ENCODE measurements at regions not wholly inside any gene's neighbourhood (a gene's known extent, or its start where the extent isn't known, plus 50 kb on each side); places are given as distances from the start of the nearest gene placed in this dataset.

GRCh38 chr3:184659797-184660301 lies 52.0 kb downstream of the MAGEF1 start:
- DNase-seq = no peak

- no peak for DNase-seq
These were observed 53.5 kb downstream of the MAGEF1 start for GRCh38 chr3:184658223-184658928.

GRCh38 chr3:184656829-184657681 lies 54.8 kb downstream of the MAGEF1 start:
- DNase-seq = no peak

DNA sequence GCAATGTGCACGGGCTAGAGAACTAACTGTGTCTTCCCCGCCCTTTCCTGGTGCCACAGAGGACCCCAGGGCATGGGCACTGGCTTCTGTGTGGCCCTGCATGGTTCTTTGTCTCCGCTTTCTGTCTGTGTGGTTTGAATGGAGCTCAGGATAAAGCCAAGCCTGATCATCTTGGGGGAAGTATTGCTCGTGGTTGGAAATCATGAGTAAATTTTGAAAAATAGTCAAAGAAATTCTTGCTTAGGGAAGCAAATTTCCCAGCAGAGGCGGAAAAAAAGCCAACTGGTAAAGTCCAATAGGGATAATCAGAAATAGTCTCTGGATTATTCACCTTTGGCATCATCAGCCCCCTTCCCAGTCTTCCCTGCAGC lies 55.4 kb downstream of the MAGEF1 start:
- no peak for DNase-seq

- no peak for DNase-seq
These were observed 56.3 kb downstream of the MAGEF1 start for GRCh38 chr3:184655597-184655996.

DNA sequence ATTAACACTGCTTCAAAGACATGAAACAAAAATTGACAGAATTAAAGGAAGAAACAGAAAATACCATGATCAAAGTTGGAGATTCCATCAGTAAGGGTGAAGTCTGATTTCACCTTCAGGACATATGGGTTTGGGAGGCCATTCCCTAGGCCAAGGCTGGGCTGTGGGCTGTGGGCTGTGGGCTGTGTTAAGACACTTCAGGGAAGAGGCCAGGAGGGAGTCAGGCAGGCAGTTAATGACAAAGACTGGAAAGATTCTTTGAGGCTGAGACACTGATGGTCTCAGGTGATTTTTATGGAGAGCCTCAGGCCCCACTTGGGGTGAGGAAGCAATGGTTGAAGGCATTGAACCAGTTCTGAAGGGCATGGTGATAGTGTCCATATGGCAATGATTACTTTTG lies 57.5 kb downstream of the MAGEF1 start:
- DNase-seq = no peak

- no peak for DNase-seq
These were observed 59.4 kb downstream of the MAGEF1 start for GRCh38 chr3:184652465-184652864.

DNA sequence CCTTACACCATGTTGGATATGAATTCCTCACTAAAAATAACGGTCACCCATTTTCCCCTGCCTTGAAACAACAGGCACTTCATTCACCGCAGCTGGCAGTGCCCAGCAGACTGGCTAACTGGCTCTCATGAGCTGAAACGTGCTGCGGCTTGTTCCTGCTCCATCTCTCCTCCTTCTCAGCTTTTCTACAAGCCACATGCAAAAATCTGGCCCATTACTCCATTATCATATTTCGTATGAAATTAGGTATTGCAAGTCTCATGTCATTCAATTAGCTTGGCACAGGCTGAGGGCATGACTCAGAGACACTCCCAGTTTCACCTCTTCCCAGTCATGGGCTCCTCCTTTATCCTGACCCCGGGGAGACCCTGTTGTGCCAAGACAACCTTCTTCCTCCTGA lies 60.0 kb downstream of the MAGEF1 start:
- DNase-seq = no peak

DNA sequence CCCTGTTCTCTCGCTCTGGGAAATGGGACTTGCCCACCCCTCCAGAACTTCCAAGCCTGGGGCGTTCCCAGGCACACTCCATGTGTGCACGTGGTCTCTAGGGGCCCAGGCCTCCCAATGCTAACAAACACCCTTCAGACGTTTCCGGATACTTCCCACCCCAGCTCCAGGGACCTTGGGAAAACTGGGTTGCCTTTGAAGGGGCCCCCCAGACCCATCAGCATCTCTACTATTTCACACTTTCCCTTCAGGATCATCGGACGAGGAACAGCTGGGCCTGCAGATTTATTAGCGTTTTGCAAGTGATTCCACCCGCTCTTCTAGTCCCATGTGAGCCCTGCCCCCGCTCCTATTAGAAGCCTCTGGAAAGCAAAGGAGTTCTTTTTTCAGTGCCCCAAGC lies 63.2 kb downstream of the MAGEF1 start:
- no peak for DNase-seq

GRCh38 chr3:184647405-184647936 lies 64.4 kb downstream of the MAGEF1 start:
- DNase-seq = no peak

DNA sequence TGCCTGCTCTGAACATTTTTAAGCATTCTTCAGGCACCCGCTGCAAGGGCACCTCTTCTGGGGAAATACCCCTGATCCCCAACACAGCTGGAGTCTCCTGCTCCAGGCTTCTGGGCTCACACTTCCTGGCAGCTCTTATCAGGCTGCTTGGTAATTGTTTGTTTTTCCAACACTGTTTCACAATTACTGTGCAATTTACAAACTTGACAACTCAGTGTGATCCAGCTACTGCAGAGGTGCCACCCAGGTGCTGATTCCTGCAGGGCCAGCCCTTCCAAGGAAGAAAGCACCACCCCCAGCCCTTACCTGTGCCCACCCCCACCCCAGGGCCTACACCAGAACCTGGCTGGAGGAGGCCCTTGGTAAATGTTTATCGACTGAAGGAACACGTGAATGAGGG lies 66.5 kb downstream of the MAGEF1 start:
- DNase-seq = no peak

- no peak for DNase-seq
These were observed 68.4 kb downstream of the MAGEF1 start for GRCh38 chr3:184643442-184643841.

GRCh38 chr3:184642631-184643285 lies 69.1 kb downstream of the MAGEF1 start:
- no peak for DNase-seq

DNA sequence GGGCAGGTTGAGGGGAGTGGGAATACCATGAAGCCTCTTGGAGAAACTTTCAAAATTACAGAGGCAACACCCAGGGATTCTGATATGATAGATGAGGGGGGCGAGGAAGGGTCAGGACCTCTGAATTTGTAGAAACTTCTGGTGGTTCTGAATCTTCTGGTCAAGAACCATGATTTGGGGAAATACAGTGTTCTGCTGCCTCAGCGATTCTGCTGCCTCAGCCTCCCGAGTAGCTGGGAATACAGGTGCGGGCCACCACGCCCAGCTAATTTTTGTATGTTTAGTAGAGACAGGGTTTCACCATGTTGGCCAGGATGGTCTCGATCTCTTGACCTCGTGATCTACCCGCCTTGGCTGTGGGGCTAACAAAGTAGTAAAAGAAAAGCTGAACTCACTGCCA lies 70.4 kb downstream of the MAGEF1 start:
- DNase-seq = no peak

DNA sequence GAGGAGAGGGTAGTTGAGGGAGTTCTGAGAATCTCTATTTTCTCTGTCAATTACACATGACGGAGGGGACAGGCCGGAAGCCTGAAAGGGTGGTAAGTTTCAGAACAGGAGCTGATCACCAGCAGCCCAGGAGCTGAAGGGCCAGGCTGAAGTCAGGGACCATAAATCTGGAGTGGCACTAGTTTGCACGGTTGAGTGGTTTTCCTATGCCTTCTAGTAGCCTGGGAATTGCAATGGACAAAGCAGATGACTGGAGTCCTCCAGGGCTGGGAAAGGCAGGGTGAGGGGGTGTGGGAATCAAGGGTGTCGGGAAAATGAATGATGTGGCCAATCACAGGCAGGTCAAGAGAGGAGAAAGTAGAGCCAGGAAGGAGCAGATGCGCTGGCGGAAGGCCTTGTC lies 72.5 kb downstream of the MAGEF1 start:
- DNase-seq = peak; percentile 12

GRCh38 chr3:184637705-184638104 lies 74.2 kb downstream of the MAGEF1 start:
- no peak for DNase-seq

DNA sequence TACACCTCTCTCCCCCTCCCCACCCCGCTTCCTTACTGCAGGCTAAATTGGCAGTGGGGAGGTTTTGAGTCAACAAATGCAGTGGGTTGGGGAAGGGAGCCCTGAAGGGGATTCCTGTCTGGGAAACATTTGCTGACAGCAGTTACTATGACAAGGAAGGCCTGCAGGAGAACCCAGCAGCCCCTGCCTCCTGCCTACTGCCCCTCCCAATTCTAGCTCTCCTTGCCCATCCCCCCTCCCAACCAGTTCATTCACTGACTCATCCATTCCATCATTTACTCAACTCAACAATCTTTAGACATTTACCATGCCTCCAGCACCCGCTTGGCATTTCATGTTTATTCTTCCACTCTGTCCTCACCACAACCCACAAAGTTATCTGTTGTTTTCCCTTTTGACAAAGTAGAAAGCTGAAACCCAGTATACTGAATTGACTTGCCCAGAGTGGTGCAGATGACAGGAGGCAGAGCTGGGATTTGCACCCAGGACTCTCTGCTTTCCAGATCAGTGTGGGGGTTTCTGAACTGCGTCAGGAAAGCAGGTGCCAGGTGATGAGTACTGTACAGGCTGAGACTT lies 75.0 kb downstream of the MAGEF1 start:
- DNase-seq = no peak

GRCh38 chr3:184635774-184636173 lies 74.2 kb downstream of the EPHB3 start:
- no peak for DNase-seq

GRCh38 chr3:184635126-184635525 lies 73.5 kb downstream of the EPHB3 start:
- peak; percentile 47 for DNase-seq

DNA sequence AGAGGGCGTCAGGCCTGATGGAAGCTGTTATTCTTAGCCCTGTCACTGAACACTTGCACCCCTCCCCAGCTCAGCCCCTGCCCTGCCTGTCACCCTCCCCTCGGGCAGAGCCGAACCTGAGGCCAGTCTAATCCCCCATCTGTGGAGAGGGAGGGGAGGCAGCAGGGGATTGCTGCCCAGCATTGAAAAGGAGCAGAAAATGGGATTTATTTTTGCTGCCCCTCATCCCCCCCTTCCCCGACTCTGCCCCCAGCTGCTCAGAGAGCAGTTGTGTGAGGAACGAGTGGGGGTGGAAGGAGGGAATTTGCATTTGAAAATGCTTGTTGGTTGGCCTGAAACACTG lies 71.6 kb downstream of the EPHB3 start:
- no peak for DNase-seq

- no peak for DNase-seq
These were observed 71.1 kb downstream of the EPHB3 start for GRCh38 chr3:184632551-184633236.
